ENCODE measurements at regions not wholly inside any gene's neighbourhood (a gene's known extent, or its start where the extent isn't known, plus 50 kb on each side); places are given as distances from the start of the nearest gene placed in this dataset.

- TF ChIP-seq CTCF (IDR thresholded peaks at IDR 0.05): no peak
- TF ChIP-seq POLR2A (IDR thresholded peaks at IDR 0.05): no peak
Measured at GRCh38 chr15:69660114-69660513, 207.5 kb downstream of the RPLP1 start.

Measured in thyroid gland (tissue), 4 donors.